ENCODE measurements at regions not wholly inside any gene's neighbourhood (a gene's known extent, or its start where the extent isn't known, plus 50 kb on each side); places are given as distances from the start of the nearest gene placed in this dataset.
A peak's percentile ranks its signal among the peaks of the same experiment; 100 is the strongest.
"Not testable (repeated sequence)": the region's sequence is repeated elsewhere in the genome, so short reads cannot be mapped to it uniquely, and the experiment has no call there.

GRCh38 chr5:37962389-37962788 lies 122.5 kb upstream of the GDNF start:
- no peak overlapping the region for H3K4me3 ChIP-seq (ENCODE audit: low read length)
- peak in 1 of 2 donors; percentile 54 for ATAC-seq
- DNase-seq, result no peak
- H3K4me1 ChIP-seq (ENCODE audit: control insufficient read depth, insufficient read depth, low read length), result peaks cover 2% of the 10 kb centered on the region
- intact Hi-C loops (cut with DNase I), result no loop called here
- no peaks in the 10 kb centered on the region for H3K27me3 ChIP-seq (ENCODE audit: control insufficient read depth, insufficient read depth)
- WGBS, result 51% methylated on average over 1 of the region's 1 CpG
- H3K9me3 ChIP-seq (ENCODE audit: control insufficient read depth, low read length), result peaks cover 4% of the 10 kb centered on the region
- H3K27ac ChIP-seq (ENCODE audit: low read length), result no peak overlapping the region

- ATAC-seq (no peak), DNase-seq (no peak)
- Histone ChIP-seq H3K27ac (ENCODE audit: low read length) (no peak overlapping the region), H3K4me1 (ENCODE audit: control insufficient read depth, insufficient read depth, low read length) (no peaks in the 10 kb centered on the region), H3K4me3 (ENCODE audit: low read length) (no peak overlapping the region), H3K9me3 (ENCODE audit: control insufficient read depth, low read length) (peaks cover 2% of the 10 kb centered on the region), H3K27me3 (ENCODE audit: control insufficient read depth, insufficient read depth) (no peaks in the 10 kb centered on the region)
- 67% methylated on average over 1 of the region's 1 CpG for WGBS
- intact Hi-C loops (cut with DNase I), result no loop called here
These were observed 117.4 kb upstream of the GDNF start for GRCh38 chr5:37957218-37957617.

- Histone ChIP-seq H3K9me3 (ENCODE audit: control insufficient read depth, low read length) (peaks cover 2% of the 10 kb centered on the region), H3K27me3 (ENCODE audit: control insufficient read depth, insufficient read depth) (no peaks in the 10 kb centered on the region), H3K27ac (ENCODE audit: low read length) (no peak overlapping the region), H3K4me3 (ENCODE audit: low read length) (no peak overlapping the region), H3K4me1 (ENCODE audit: control insufficient read depth, insufficient read depth, low read length) (no peaks in the 10 kb centered on the region)
- 92% methylated on average over 4 of the region's 4 CpGs for WGBS
- intact Hi-C loops (cut with DNase I), result no loop called here
- ATAC-seq (no peak), DNase-seq (no peak)
These were observed 115.9 kb upstream of the GDNF start for GRCh38 chr5:37955748-37956147.

- H3K9me3 ChIP-seq (ENCODE audit: control insufficient read depth, low read length), result peaks cover 2% of the 10 kb centered on the region
- no peaks in the 10 kb centered on the region for H3K27me3 ChIP-seq (ENCODE audit: control insufficient read depth, insufficient read depth)
- no peak overlapping the region for H3K27ac ChIP-seq (ENCODE audit: low read length)
- DNase-seq, result no peak
- no peak overlapping the region for H3K4me3 ChIP-seq (ENCODE audit: low read length)
- H3K4me1 ChIP-seq (ENCODE audit: control insufficient read depth, insufficient read depth, low read length), result no peaks in the 10 kb centered on the region
- intact Hi-C loops (cut with DNase I), result no loop called here
- ATAC-seq, result no peak
These were observed 114.7 kb upstream of the GDNF start for GRCh38 chr5:37954561-37954960.

GRCh38 chr5:37951946-37952721 lies 112.3 kb upstream of the GDNF start:
- Histone ChIP-seq H3K27me3 (ENCODE audit: control insufficient read depth, insufficient read depth) (no peaks in the 10 kb centered on the region), H3K4me3 (ENCODE audit: low read length) (no peak overlapping the region), H3K27ac (ENCODE audit: low read length) (no peak overlapping the region), H3K4me1 (ENCODE audit: control insufficient read depth, insufficient read depth, low read length) (no peaks in the 10 kb centered on the region), H3K9me3 (ENCODE audit: control insufficient read depth, low read length) (no peaks in the 10 kb centered on the region)
- 82% methylated on average over 32 of the region's 32 CpGs for WGBS
- peak in 1 of 3 donors; percentile 30 for DNase-seq
- no peak for ATAC-seq
- intact Hi-C loops (cut with DNase I), result no loop called here

- no peak for ATAC-seq
- intact Hi-C loops (cut with DNase I), result no loop called here
These were observed 110.6 kb upstream of the GDNF start for GRCh38 chr5:37950436-37950835.

GRCh38 chr5:37945446-37945845 lies 105.6 kb upstream of the GDNF start:
- intact Hi-C loops (cut with DNase I), result no loop called here
- Histone ChIP-seq H3K4me3 (ENCODE audit: low read length) (no peak overlapping the region), H3K9me3 (ENCODE audit: control insufficient read depth, low read length) (no peaks in the 10 kb centered on the region), H3K4me1 (ENCODE audit: control insufficient read depth, insufficient read depth, low read length) (no peaks in the 10 kb centered on the region), H3K27ac (ENCODE audit: low read length) (no peak overlapping the region), H3K27me3 (ENCODE audit: control insufficient read depth, insufficient read depth) (no peaks in the 10 kb centered on the region)
- DNase-seq, result no peak
- 77% methylated on average over 1 of the region's 1 CpG for WGBS
- ATAC-seq, result no peak

More at GRCh38 chr5:37950436-37950835, 110.6 kb upstream of the GDNF start:
- no peak for DNase-seq
- H3K4me1 ChIP-seq (ENCODE audit: control insufficient read depth, insufficient read depth, low read length), result no peaks in the 10 kb centered on the region
- no peaks in the 10 kb centered on the region for H3K27me3 ChIP-seq (ENCODE audit: control insufficient read depth, insufficient read depth)
- no peak overlapping the region for H3K27ac ChIP-seq (ENCODE audit: low read length)
- H3K4me3 ChIP-seq (ENCODE audit: low read length), result no peak overlapping the region
- 82% methylated on average over 1 of the region's 1 CpG for WGBS
- H3K9me3 ChIP-seq (ENCODE audit: control insufficient read depth, low read length), result no peaks in the 10 kb centered on the region

- H3K4me1 ChIP-seq (ENCODE audit: control insufficient read depth, insufficient read depth, low read length); ATAC-seq; H3K27ac ChIP-seq (ENCODE audit: low read length); intact Hi-C loops (cut with DNase I); H3K9me3 ChIP-seq (ENCODE audit: control insufficient read depth, low read length); DNase-seq; H3K27me3 ChIP-seq (ENCODE audit: control insufficient read depth, insufficient read depth); H3K4me3 ChIP-seq (ENCODE audit: low read length): not testable (repeated sequence)
- WGBS, result 92% methylated on average over 2 of the region's 2 CpGs
These were observed 103.3 kb upstream of the GDNF start for GRCh38 chr5:37943136-37943535.

- ATAC-seq (no peak), DNase-seq (no peak)
- H3K27me3 ChIP-seq (ENCODE audit: control insufficient read depth, insufficient read depth), result no peaks in the 10 kb centered on the region
- H3K27ac ChIP-seq (ENCODE audit: low read length), result no peak overlapping the region
- WGBS, result 62% methylated on average over 4 of the region's 4 CpGs
- H3K4me1 ChIP-seq (ENCODE audit: control insufficient read depth, insufficient read depth, low read length), result no peaks in the 10 kb centered on the region
- intact Hi-C loops (cut with DNase I), result no loop called here
- peaks cover 2% of the 10 kb centered on the region for H3K9me3 ChIP-seq (ENCODE audit: control insufficient read depth, low read length)
- no peak overlapping the region for H3K4me3 ChIP-seq (ENCODE audit: low read length)
These were observed 101.2 kb upstream of the GDNF start for GRCh38 chr5:37940931-37941623.

GRCh38 chr5:37938861-37939260 lies 99.0 kb upstream of the GDNF start:
- H3K9me3 ChIP-seq (ENCODE audit: control insufficient read depth, low read length), result peaks cover 2% of the 10 kb centered on the region
- H3K27ac ChIP-seq (ENCODE audit: low read length), result no peak overlapping the region
- H3K4me1 ChIP-seq (ENCODE audit: control insufficient read depth, insufficient read depth, low read length), result no peaks in the 10 kb centered on the region
- DNase-seq (no peak), ATAC-seq (no peak)
- intact Hi-C loops (cut with DNase I), result no loop called here
- H3K4me3 ChIP-seq (ENCODE audit: low read length), result no peak overlapping the region
- 98% methylated on average over 2 of the region's 2 CpGs for WGBS
- no peaks in the 10 kb centered on the region for H3K27me3 ChIP-seq (ENCODE audit: control insufficient read depth, insufficient read depth)

GRCh38 chr5:37938076-37938852 lies 98.4 kb upstream of the GDNF start:
- Histone ChIP-seq H3K27ac (ENCODE audit: low read length) (no peak overlapping the region), H3K9me3 (ENCODE audit: control insufficient read depth, low read length) (peaks cover 2% of the 10 kb centered on the region), H3K4me3 (ENCODE audit: low read length) (no peak overlapping the region), H3K27me3 (ENCODE audit: control insufficient read depth, insufficient read depth) (no peaks in the 10 kb centered on the region), H3K4me1 (ENCODE audit: control insufficient read depth, insufficient read depth, low read length) (no peaks in the 10 kb centered on the region)
- DNase-seq (no peak), ATAC-seq (no peak)
- 76% methylated on average over 4 of the region's 4 CpGs for WGBS
- intact Hi-C loops (cut with DNase I), result no loop called here
